ENCODE measurements at regions not wholly inside any gene's neighbourhood (a gene's known extent, or its start where the extent isn't known, plus 50 kb on each side); places are given as distances from the start of the nearest gene placed in this dataset.

DNA sequence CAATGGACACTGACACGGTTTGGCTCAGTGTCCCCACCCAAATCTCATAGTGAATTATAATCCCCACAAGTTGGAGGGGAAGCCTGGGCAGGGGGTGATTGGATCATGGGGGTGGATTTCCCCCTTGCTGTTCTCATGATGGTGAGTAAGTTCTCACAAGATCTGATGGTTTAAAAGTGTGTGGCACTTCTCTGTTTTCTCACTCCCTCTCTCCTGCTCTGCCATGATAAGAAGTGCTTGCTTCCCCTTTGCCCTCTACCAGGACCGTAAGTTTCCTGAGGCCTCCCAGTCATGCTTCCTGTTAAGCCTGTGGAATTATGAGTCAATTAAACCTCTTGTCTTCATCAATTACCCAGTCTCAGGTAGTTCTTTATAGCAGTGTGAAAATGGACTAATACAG, 115.8 kb upstream of the KIF2A start:
- WGBS (ENCODE audit: low lambda C conversion rate), result 32% methylated on average over 2 of the region's 2 CpGs
- Histone ChIP-seq H3K9me2 (no peaks in the 10 kb centered on the region), H3K27ac (ENCODE audit: low read depth in 2 of 2, low read length in 1 of 2) (no peak overlapping the region), H3K9ac (no peak overlapping the region), H3K27me3 (ENCODE audit: insufficient read depth) (no peaks in the 10 kb centered on the region), H3K4me3 (ENCODE audit: low read depth in 2 of 2, low read length in 1 of 2) (no peak overlapping the region), H3K4me2 (no peak overlapping the region), H3F3A (replicated peaks; ENCODE audit: insufficient read depth) (no peaks in the 10 kb centered on the region), H3K4me1 (ENCODE audit: control insufficient read depth in 1 of 2, insufficient read depth in 2 of 2, low read depth in 1 of 2, low read length in 1 of 2) (no peaks in the 10 kb centered on the region), H3K9me3 (no peaks in the 10 kb centered on the region), H2AFZ (ENCODE audit: low read depth) (no peak overlapping the region), H4K20me1 (ENCODE audit: insufficient read depth) (no peaks in the 10 kb centered on the region), H3K36me3 (replicated peaks in 1 of 2; ENCODE audit: control insufficient read depth in 1 of 2, insufficient read depth in 2 of 2, low read length in 1 of 2) (no peaks in the 10 kb centered on the region), H3K79me2 (ENCODE audit: insufficient read depth) (no peaks in the 10 kb centered on the region)
- ChIA-PET CTCF (no interaction called here), POLR2A (no interaction called here)
- no peak for DNase-seq
- no peak for TF ChIP-seq NFIC (IDR thresholded peaks at IDR 0.05; ENCODE audit: borderline replicate concordance)
- TF ChIP-seq CHD2 (IDR thresholded peaks at IDR 0.05; ENCODE audit: low read length, partially characterized antibody), result no peak
- TF ChIP-seq MEF2A (IDR thresholded peaks at IDR 0.05; ENCODE audit: borderline replicate concordance, low read depth), result no peak
- TF ChIP-seq EP300 (IDR thresholded peaks at IDR 0.05; ENCODE audit: borderline replicate concordance in 1 of 2, low read depth in 1 of 2, low read length in 1 of 2), result no peak
- no peak for TF ChIP-seq MAX (IDR thresholded peaks at IDR 0.05; ENCODE audit: low read depth)
- no peak for TF ChIP-seq JUND (IDR thresholded peaks at IDR 0.05)
- no peak for TF ChIP-seq ZBTB33 (IDR thresholded peaks at IDR 0.05; ENCODE audit: borderline replicate concordance, low read depth)
- TF ChIP-seq TCF12 (IDR thresholded peaks at IDR 0.05), result no peak
- TF ChIP-seq USF1 (IDR thresholded peaks at IDR 0.05; ENCODE audit: borderline replicate concordance, low read depth), result no peak
- TF ChIP-seq NRF1 (IDR thresholded peaks at IDR 0.05; ENCODE audit: low read depth, low read length), result no peak
- TF ChIP-seq RXRA (IDR thresholded peaks at IDR 0.05; ENCODE audit: borderline replicate concordance, low read depth), result no peak
- no peak for TF ChIP-seq GABPA (IDR thresholded peaks at IDR 0.05; ENCODE audit: low read depth)
- no peak for TF ChIP-seq RCOR1 (IDR thresholded peaks at IDR 0.05; ENCODE audit: low read length)
- no peak for TF ChIP-seq POLR2AphosphoS5 (IDR thresholded peaks at IDR 0.05; ENCODE audit: low read depth, low read length)

GRCh38 chr5:62190931-62191330, 115.1 kb upstream of the KIF2A start:
- Histone ChIP-seq H2AFZ (ENCODE audit: low read depth) (no peak overlapping the region), H3K9me3 (no peaks in the 10 kb centered on the region), H3K4me1 (ENCODE audit: control insufficient read depth in 1 of 2, insufficient read depth in 2 of 2, low read depth in 1 of 2, low read length in 1 of 2) (no peaks in the 10 kb centered on the region), H3F3A (replicated peaks; ENCODE audit: insufficient read depth) (no peaks in the 10 kb centered on the region), H3K27ac (ENCODE audit: low read depth in 2 of 2, low read length in 1 of 2) (no peak overlapping the region), H3K9me2 (no peaks in the 10 kb centered on the region), H3K27me3 (ENCODE audit: insufficient read depth) (no peaks in the 10 kb centered on the region), H4K20me1 (ENCODE audit: insufficient read depth) (no peaks in the 10 kb centered on the region), H3K9ac (no peak overlapping the region), H3K36me3 (replicated peaks in 1 of 2; ENCODE audit: control insufficient read depth in 1 of 2, insufficient read depth in 2 of 2, low read length in 1 of 2) (no peaks in the 10 kb centered on the region), H3K79me2 (ENCODE audit: insufficient read depth) (no peaks in the 10 kb centered on the region), H3K4me3 (ENCODE audit: low read depth in 2 of 2, low read length in 1 of 2) (no peak overlapping the region), H3K4me2 (no peak overlapping the region)
- ChIA-PET POLR2A (no interaction called here), CTCF (no interaction called here)
- 0% methylated on average over 1 of the region's 1 CpG for WGBS (ENCODE audit: low lambda C conversion rate)
- no peak for DNase-seq
- TF ChIP-seq RFX5 (IDR thresholded peaks at IDR 0.05; ENCODE audit: low read length) (no peak), MAX (IDR thresholded peaks at IDR 0.05; ENCODE audit: low read depth) (no peak), SMC3 (IDR thresholded peaks at IDR 0.05; ENCODE audit: low read depth, low read length) (no peak), RXRA (IDR thresholded peaks at IDR 0.05; ENCODE audit: borderline replicate concordance, low read depth) (no peak), EZH2phosphoT487 (IDR thresholded peaks at IDR 0.05; ENCODE audit: borderline replicate concordance, low read depth) (no peak), TEAD4 (IDR thresholded peaks at IDR 0.05; ENCODE audit: borderline replicate concordance, insufficient read depth) (no peak), POLR2AphosphoS5 (IDR thresholded peaks at IDR 0.05; ENCODE audit: low read depth, low read length) (no peak), RCOR1 (IDR thresholded peaks at IDR 0.05; ENCODE audit: low read length) (no peak)
- TF ChIP-seq, protein P1, sequence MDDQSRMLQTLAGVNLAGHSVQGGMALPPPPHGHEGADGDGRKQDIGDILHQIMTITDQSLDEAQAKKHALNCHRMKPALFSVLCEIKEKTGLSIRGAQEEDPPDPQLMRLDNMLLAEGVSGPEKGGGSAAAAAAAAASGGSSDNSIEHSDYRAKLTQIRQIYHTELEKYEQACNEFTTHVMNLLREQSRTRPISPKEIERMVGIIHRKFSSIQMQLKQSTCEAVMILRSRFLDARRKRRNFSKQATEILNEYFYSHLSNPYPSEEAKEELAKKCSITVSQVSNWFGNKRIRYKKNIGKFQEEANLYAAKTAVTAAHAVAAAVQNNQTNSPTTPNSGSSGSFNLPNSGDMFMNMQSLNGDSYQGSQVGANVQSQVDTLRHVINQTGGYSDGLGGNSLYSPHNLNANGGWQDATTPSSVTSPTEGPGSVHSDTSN (IDR thresholded peaks at IDR 0.05), result no peak
